ENCODE measurements at regions not wholly inside any gene's neighbourhood (a gene's known extent, or its start where the extent isn't known, plus 50 kb on each side); places are given as distances from the start of the nearest gene placed in this dataset.

DNA sequence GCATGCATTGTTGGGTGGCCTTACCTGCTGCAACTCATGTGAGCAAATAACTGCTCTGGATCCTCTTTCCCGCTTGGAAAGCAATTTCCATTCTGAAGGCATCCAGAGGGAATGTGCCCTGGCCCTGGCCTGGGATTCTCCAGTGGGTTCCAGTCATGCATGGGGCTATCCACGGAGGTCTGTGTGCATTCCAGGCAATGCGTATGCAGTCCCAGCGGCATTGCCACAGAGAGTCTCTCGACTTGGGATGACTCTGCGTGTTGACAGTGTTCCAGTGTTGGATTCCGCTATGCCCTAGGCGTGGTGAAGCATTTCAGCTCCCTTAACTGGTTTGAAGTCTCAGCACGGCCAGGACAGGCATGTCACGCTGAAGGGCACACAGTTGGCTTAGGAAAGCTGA, 113.9 kb downstream of the SNRPN start:
- Histone ChIP-seq H3K4me1 (ENCODE audit: control insufficient read depth, insufficient read depth, low read length) (no peaks in the 10 kb centered on the region), H3K27me3 (ENCODE audit: control insufficient read depth, insufficient read depth, low read length) (no peaks in the 10 kb centered on the region), H3K36me3 (ENCODE audit: control insufficient read depth, insufficient read depth, low read length) (peaks cover 94% of the 10 kb centered on the region), H3K9me3 (ENCODE audit: control insufficient read depth, insufficient read depth, low read length) (peaks cover 19% of the 10 kb centered on the region), H3K4me3 (ENCODE audit: low read length) (no peak overlapping the region), H3K27ac (ENCODE audit: low read length) (no peak overlapping the region)
- DNase-seq (ENCODE audit: low read depth, low spot score) = no peak
- WGBS (ENCODE audit: insufficient coverage, insufficient read length) = no CpG with 5 or more reads among the region's 10 CpGs

GRCh38 chr15:25070353-25070963, 115.7 kb downstream of the SNRPN start:
- Histone ChIP-seq H3K9me3 (ENCODE audit: control insufficient read depth, insufficient read depth, low read length) (peaks cover 19% of the 10 kb centered on the region), H3K36me3 (ENCODE audit: control insufficient read depth, insufficient read depth, low read length) (peaks cover 90% of the 10 kb centered on the region), H3K27me3 (ENCODE audit: control insufficient read depth, insufficient read depth, low read length) (no peaks in the 10 kb centered on the region), H3K27ac (ENCODE audit: low read length) (no peak overlapping the region), H3K4me3 (ENCODE audit: low read length) (no peak overlapping the region), H3K4me1 (ENCODE audit: control insufficient read depth, insufficient read depth, low read length) (no peaks in the 10 kb centered on the region)
- no peak for DNase-seq (ENCODE audit: low read depth, low spot score)
- no CpG with 5 or more reads among the region's 10 CpGs for WGBS (ENCODE audit: insufficient coverage, insufficient read length)

DNA sequence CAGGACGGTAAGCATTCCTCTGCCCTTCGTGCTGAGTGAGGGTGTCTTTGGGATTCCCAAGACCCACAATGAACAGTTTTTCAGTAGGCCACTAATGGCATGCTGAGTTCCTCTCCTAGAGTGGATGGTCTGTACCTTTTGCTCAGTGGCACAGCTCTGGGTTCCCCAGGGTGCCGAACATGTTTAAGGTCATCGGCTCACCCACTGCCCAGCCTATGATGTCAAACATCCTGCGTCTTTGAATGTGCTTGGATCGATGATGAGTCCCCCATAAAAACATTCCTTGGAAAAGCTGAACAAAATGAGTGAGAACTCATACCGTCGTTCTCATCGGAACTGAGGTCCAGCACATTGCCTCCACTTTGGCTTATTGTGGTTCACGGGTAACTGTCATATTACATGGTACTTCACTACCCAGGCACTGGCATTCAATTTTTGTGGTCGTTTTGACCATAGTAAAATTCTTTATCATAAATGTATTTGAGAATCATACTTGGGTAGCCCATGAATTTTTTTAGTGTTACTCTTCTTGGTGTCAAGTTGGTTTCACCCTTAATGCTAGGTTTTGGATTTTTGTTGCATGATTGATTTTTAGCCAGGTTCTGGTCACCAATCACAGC, 118.2 kb downstream of the SNRPN start:
- Histone ChIP-seq H3K4me3 (ENCODE audit: low read length) (no peak overlapping the region), H3K9me3 (ENCODE audit: control insufficient read depth, insufficient read depth, low read length) (peaks cover 11% of the 10 kb centered on the region), H3K27ac (ENCODE audit: low read length) (no peak overlapping the region), H3K36me3 (ENCODE audit: control insufficient read depth, insufficient read depth, low read length) (peaks cover 89% of the 10 kb centered on the region), H3K4me1 (ENCODE audit: control insufficient read depth, insufficient read depth, low read length) (no peaks in the 10 kb centered on the region), H3K27me3 (ENCODE audit: control insufficient read depth, insufficient read depth, low read length) (no peaks in the 10 kb centered on the region)
- no peak for DNase-seq (ENCODE audit: low read depth, low spot score)
- no CpG with 5 or more reads among the region's 11 CpGs for WGBS (ENCODE audit: insufficient coverage, insufficient read length)

DNA sequence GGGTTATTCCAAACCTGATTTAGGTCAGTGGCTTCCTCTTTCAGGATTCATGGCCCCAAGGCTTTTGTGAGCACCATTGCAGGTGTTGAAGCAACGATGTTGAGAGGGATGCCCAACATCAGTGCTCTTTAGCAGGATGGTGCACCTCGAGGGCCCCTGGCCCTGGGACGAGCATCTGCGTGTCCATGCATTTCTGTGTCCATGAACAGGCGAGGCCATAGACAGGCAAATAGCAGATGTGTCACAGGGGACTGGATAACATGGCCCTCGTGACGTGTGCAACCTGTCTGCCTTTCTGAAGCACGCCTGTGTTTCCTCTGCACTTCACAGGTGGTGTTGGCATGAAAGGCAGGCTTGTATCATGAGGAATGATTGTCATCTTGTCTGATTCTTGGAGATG, 132.3 kb downstream of the SNRPN start:
- DNase-seq (ENCODE audit: low read depth, low spot score) = no peak
- no CpG with 5 or more reads among the region's 8 CpGs for WGBS (ENCODE audit: insufficient coverage, insufficient read length)
- Histone ChIP-seq H3K9me3 (ENCODE audit: control insufficient read depth, insufficient read depth, low read length) (0 out of 2 replicates have a peak, but pooled peaks cover 1% of the 10 kb centered on the region), H3K4me3 (ENCODE audit: low read length) (no peak overlapping the region), H3K27ac (ENCODE audit: low read length) (no peak overlapping the region), H3K36me3 (ENCODE audit: control insufficient read depth, insufficient read depth, low read length) (peaks cover 63% of the 10 kb centered on the region), H3K27me3 (ENCODE audit: control insufficient read depth, insufficient read depth, low read length) (no peaks in the 10 kb centered on the region), H3K4me1 (ENCODE audit: control insufficient read depth, insufficient read depth, low read length) (no peaks in the 10 kb centered on the region)

DNA sequence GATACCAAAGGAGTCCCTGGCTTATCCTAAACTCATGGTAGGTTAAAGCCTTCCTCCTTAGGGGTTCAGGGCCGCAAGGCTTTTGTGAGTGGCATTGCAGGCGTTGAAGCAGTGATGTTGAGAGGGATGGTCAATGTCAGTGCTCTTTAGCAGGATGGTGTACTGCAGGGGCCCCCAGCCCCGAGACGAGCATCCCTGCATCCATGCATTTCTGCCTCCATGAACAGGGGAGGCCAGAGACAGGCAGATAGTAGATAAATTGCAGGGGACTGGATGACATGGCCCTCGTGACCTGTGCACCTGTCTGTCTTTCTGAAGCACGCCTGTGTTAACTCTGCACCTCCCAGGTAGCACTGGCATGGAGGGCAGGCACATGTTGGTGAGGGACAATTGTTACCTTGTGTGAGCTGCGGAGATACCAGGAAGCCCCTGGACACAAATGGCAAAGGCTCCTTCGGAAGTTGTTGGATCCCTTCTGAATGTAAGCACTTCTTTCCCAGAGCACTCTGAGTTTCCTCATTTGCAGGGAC, 133.5 kb downstream of the SNRPN start:
- Histone ChIP-seq H3K36me3 (ENCODE audit: control insufficient read depth, insufficient read depth, low read length) (peaks cover 58% of the 10 kb centered on the region), H3K9me3 (ENCODE audit: control insufficient read depth, insufficient read depth, low read length) (0 out of 2 replicates have a peak, but pooled peaks cover 1% of the 10 kb centered on the region), H3K27me3 (ENCODE audit: control insufficient read depth, insufficient read depth, low read length) (no peaks in the 10 kb centered on the region), H3K4me3 (ENCODE audit: low read length) (no peak overlapping the region), H3K4me1 (ENCODE audit: control insufficient read depth, insufficient read depth, low read length) (no peaks in the 10 kb centered on the region), H3K27ac (ENCODE audit: low read length) (no peak overlapping the region)
- WGBS (ENCODE audit: insufficient coverage, insufficient read length) = no CpG with 5 or more reads among the region's 8 CpGs
- DNase-seq (ENCODE audit: low read depth, low spot score) = no peak

GRCh38 chr15:25089577-25089976, 134.8 kb downstream of the SNRPN start:
- Histone ChIP-seq H3K27me3 (ENCODE audit: control insufficient read depth, insufficient read depth, low read length) (no peaks in the 10 kb centered on the region), H3K4me3 (ENCODE audit: low read length) (no peak overlapping the region), H3K27ac (ENCODE audit: low read length) (no peak overlapping the region), H3K4me1 (ENCODE audit: control insufficient read depth, insufficient read depth, low read length) (no peaks in the 10 kb centered on the region), H3K9me3 (ENCODE audit: control insufficient read depth, insufficient read depth, low read length) (0 out of 2 replicates have a peak, but pooled peaks cover 1% of the 10 kb centered on the region), H3K36me3 (ENCODE audit: control insufficient read depth, insufficient read depth, low read length) (peaks cover 66% of the 10 kb centered on the region)
- DNase-seq (ENCODE audit: low read depth, low spot score) = no peak
- WGBS (ENCODE audit: insufficient coverage, insufficient read length) = no CpG with 5 or more reads among the region's 8 CpGs

GRCh38 chr15:25090073-25090733, 135.4 kb downstream of the SNRPN start:
- peaks cover 64% of the 10 kb centered on the region for H3K36me3 ChIP-seq (ENCODE audit: control insufficient read depth, insufficient read depth, low read length)
- H3K27me3 ChIP-seq (ENCODE audit: control insufficient read depth, insufficient read depth, low read length) = no peaks in the 10 kb centered on the region
- no peak overlapping the region for H3K27ac ChIP-seq (ENCODE audit: low read length)
- no CpG with 5 or more reads among the region's 8 CpGs for WGBS (ENCODE audit: insufficient coverage, insufficient read length)
- DNase-seq (ENCODE audit: low read depth, low spot score) = no peak
- H3K4me1 ChIP-seq (ENCODE audit: control insufficient read depth, insufficient read depth, low read length) = no peaks in the 10 kb centered on the region
- no peak overlapping the region for H3K4me3 ChIP-seq (ENCODE audit: low read length)
- H3K9me3 ChIP-seq (ENCODE audit: control insufficient read depth, insufficient read depth, low read length) = no peaks in the 10 kb centered on the region

GRCh38 chr15:25091421-25092158, 136.8 kb downstream of the SNRPN start:
- Histone ChIP-seq H3K27me3 (ENCODE audit: control insufficient read depth, insufficient read depth, low read length) (no peaks in the 10 kb centered on the region), H3K4me1 (ENCODE audit: control insufficient read depth, insufficient read depth, low read length) (no peaks in the 10 kb centered on the region), H3K27ac (ENCODE audit: low read length) (no peak overlapping the region), H3K4me3 (ENCODE audit: low read length) (no peak overlapping the region), H3K36me3 (ENCODE audit: control insufficient read depth, insufficient read depth, low read length) (peaks cover 55% of the 10 kb centered on the region), H3K9me3 (ENCODE audit: control insufficient read depth, insufficient read depth, low read length) (no peaks in the 10 kb centered on the region)
- DNase-seq (ENCODE audit: low read depth, low spot score) = no peak
- no CpG with 5 or more reads among the region's 12 CpGs for WGBS (ENCODE audit: insufficient coverage, insufficient read length)

DNA sequence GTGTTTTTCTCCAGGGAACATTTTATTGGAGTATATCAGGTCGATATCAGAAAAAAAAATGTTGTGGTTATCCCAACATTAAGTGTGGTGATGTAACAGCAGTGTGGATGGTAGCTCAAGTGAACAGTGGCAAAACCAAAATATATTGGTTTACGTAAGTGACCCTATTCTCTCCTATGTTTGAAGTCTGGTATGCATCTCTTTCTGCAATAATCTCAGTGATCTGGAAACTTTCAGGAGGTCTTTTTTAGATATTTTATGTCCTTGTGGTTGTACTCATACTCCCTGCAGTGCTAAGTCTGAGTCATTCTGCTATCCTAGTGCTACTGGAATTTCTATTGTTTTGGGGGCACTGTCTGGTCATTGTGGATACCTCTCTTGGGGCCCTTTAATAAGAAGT, 137.9 kb downstream of the SNRPN start:
- Histone ChIP-seq H3K4me1 (ENCODE audit: control insufficient read depth, insufficient read depth, low read length) (no peaks in the 10 kb centered on the region), H3K4me3 (ENCODE audit: low read length) (no peak overlapping the region), H3K27ac (ENCODE audit: low read length) (no peak overlapping the region), H3K27me3 (ENCODE audit: control insufficient read depth, insufficient read depth, low read length) (no peaks in the 10 kb centered on the region), H3K9me3 (ENCODE audit: control insufficient read depth, insufficient read depth, low read length) (no peaks in the 10 kb centered on the region), H3K36me3 (ENCODE audit: control insufficient read depth, insufficient read depth, low read length) (peaks cover 50% of the 10 kb centered on the region)
- no CpG with 5 or more reads among the region's 2 CpGs for WGBS (ENCODE audit: insufficient coverage, insufficient read length)
- DNase-seq (ENCODE audit: low read depth, low spot score) = no peak

DNA sequence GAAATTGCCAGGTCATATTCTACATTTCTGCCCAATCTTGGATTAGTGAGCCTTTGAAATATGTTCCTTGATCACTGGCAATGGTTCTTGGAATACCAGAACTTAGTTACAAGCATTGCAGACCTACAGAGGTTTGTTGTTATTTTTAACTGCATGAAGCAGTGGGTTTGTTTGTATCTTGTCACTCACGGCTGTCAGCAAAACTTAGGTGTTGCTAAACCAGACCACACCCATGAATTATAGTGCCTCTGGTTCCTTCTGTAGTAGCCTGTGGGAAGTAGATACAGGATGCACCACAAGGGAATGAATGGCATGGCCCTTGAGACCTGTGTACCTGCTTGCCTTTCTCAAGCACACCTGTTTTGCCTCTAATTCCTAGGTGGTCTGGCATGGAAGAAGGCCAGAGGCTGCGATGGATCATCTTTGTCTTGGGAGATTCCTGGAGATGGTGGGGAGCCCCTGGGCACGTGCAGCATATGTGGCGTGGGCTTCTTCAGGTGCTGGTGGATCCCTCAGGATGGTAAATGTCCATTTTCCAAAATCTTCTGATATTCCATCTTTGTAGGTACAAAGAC, 138.8 kb downstream of the SNRPN start:
- no peaks in the 10 kb centered on the region for H3K4me1 ChIP-seq (ENCODE audit: control insufficient read depth, insufficient read depth, low read length)
- peaks cover 45% of the 10 kb centered on the region for H3K36me3 ChIP-seq (ENCODE audit: control insufficient read depth, insufficient read depth, low read length)
- DNase-seq (ENCODE audit: low read depth, low spot score) = no peak
- no CpG with 5 or more reads among the region's 4 CpGs for WGBS (ENCODE audit: insufficient coverage, insufficient read length)
- no peaks in the 10 kb centered on the region for H3K27me3 ChIP-seq (ENCODE audit: control insufficient read depth, insufficient read depth, low read length)
- H3K4me3 ChIP-seq (ENCODE audit: low read length) = no peak overlapping the region
- no peaks in the 10 kb centered on the region for H3K9me3 ChIP-seq (ENCODE audit: control insufficient read depth, insufficient read depth, low read length)
- no peak overlapping the region for H3K27ac ChIP-seq (ENCODE audit: low read length)

Measured in iPS DF 6.9 (cell line).